GM13977 (cell line): ENCODE measurements at regions not wholly inside any gene's neighbourhood (a gene's known extent, or its start where the extent isn't known, plus 50 kb on each side); places are given as distances from the start of the nearest gene placed in this dataset.

Experiments
- DNase-seq: peaks from one replicate; pipeline ENCODE4 v3.0.0; 2012; ENCODE audit warnings: low spot score
- in situ Hi-C: fragments of 300-500 bp; cut with MboI; formaldehyde crosslinking; loops from one replicate; pipeline ENCODE4 v1.12.0; 2022; ENCODE audit warnings: low sequenced_read_pairs, low pct_unique_long_range_greater_than_20kb, mixed read lengths, inconsistent platforms; ENCODE audit not compliant: unreplicated experiment
- TF ChIP-seq, protein P1 (sequence below): IDR thresholded peaks from 2 replicates; pipeline ENCODE4 v1.5.1; 2012; ENCODE audit warnings: mild to moderate bottlenecking, control low read depth; ENCODE audit not compliant: insufficient read depth; ENCODE audit errors: extremely low read depth, missing control alignments

DNA sequence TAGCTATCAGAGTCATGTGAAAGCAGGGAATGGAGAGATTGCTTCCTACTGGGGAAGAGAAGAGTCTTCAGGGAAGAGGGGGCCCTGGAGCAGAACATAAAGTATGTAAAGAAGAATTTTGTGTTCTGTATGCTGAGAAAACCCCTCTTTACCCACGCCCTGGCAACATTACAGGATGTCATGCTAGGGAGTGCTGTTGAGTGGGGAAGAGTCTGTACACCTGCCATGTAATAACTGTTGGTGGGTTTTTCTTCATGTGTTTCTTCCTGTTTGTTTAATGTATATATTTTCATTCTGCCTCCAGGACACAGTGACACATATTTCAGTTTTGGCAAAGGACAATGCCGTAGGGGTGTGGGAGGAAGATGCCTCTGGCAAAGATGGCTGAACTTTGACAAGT lies 122.8 kb upstream of the LPP start:
- in situ Hi-C loops = no loop called here
- no peak for DNase-seq
- TF ChIP-seq, protein P1, sequence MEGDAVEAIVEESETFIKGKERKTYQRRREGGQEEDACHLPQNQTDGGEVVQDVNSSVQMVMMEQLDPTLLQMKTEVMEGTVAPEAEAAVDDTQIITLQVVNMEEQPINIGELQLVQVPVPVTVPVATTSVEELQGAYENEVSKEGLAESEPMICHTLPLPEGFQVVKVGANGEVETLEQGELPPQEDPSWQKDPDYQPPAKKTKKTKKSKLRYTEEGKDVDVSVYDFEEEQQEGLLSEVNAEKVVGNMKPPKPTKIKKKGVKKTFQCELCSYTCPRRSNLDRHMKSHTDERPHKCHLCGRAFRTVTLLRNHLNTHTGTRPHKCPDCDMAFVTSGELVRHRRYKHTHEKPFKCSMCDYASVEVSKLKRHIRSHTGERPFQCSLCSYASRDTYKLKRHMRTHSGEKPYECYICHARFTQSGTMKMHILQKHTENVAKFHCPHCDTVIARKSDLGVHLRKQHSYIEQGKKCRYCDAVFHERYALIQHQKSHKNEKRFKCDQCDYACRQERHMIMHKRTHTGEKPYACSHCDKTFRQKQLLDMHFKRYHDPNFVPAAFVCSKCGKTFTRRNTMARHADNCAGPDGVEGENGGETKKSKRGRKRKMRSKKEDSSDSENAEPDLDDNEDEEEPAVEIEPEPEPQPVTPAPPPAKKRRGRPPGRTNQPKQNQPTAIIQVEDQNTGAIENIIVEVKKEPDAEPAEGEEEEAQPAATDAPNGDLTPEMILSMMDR = no peak

GRCh38 chr3:188034989-188035388 lies 119.0 kb upstream of the LPP start:
- TF ChIP-seq, protein P1 = no peak
- no peak for DNase-seq
- in situ Hi-C loops = no loop called here

DNA sequence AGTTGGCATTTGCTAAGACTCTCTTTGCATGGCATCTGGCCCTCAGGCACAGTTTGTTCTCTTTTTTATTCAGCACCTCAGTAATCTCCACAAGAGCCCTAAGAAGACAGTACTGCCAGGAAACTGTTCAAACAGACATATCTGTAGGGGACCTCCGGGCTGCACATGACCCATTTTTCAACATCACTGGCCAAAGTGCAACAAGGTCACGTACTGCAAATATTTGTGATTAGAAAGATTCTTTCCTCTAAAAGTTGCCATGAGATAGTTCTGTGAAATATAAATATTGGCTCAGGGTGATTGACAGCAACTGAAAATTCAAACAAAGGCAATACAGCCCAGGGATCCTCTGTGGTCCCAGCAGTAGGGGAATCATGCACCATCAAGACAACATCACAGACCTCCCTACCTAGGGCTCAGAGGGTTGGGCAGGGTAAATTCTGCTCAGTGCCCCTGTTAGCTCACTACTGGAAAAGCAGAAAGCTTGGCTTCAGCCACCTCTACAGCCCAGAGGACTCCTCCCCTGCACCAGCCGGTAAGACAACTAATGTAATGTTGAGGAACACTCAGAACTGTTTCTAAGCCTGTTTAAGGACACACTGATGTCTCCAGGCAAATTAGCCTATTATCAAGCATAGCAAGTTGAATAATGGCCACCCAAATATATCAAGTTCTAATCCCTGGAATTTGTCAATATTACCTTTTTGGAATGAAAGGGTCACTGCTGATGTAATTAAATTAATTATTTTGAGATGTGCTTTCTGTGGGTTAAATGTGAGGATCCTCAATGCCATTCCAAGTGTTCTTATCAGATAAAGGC lies 117.4 kb upstream of the LPP start:
- DNase-seq = no peak
- in situ Hi-C loops = no loop called here
- TF ChIP-seq, protein P1 = no peak

DNA sequence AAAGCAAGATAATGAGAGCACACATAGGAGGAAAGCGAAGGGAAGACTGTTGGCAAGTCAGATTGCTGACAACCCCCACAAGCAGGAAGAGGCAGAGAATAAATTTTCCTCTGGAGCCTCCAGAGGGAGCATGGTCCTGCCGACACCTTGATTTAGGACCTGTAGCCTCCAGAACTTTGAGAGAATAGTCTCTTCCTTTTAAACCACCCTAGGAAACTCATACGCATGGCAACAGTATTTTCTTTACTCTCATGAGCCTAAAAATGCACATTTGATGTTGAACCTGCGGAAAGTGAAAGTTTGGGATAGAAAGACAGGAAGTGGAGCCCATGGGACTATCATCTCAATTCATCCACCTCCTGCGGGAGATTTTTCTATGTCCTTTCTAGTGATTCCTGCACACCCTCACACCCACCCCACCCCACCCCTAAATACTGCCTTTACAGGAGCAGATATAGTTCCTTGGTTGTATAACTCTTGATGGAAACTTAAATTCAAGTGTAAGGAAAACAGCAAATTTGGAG lies 116.7 kb upstream of the LPP start:
- no peak for DNase-seq
- in situ Hi-C loops = no loop called here
- TF ChIP-seq, protein P1 = no peak

- DNase-seq = no peak
- TF ChIP-seq, protein P1 = no peak
- in situ Hi-C loops = no loop called here
These were observed 115.9 kb upstream of the LPP start for GRCh38 chr3:188037965-188038581.

GRCh38 chr3:188041193-188041592 lies 112.8 kb upstream of the LPP start:
- TF ChIP-seq, protein P1 = no peak
- no peak for DNase-seq
- in situ Hi-C loops = no loop called here
